ENCODE measurements at regions not wholly inside any gene's neighbourhood (a gene's known extent, or its start where the extent isn't known, plus 50 kb on each side); places are given as distances from the start of the nearest gene placed in this dataset.

DNA sequence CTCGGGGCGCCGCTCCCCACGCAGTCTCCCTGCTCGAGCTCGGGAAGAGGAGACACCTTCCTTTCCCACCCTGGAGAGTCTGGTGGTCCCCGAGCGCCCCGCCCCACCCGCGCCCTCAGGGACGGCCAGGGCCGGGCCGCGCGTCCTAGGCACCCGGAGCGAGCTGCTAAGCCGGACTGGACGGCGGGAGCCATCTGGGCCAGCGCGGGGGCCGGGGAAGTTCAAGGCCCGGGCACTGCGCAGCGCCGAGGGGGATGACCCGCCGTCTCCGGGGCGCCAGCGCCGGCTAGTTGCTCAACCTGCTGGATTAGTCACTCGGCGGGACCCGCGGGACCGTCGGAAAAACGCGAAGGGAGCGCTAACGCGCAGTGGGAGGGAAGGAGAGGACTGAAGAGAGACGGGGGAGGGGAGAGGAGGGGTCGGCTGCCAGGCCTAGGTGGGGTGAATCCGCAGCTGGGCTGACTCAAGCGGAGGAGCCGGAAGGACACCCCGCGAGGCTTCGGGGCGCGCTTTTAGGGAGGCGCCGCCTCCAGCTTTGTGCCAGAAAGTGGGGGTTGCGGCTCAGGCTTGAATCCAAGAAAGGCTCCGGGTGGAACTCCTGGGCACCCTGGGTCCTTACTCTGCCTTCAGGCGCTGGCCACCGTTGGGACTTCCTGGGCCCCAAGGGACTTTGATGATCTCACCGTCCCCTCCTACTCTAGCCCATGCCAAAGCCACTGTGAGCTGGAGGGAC, 75.7 kb upstream of the FOXP4 start:
- DNase-seq (ENCODE audit: low read depth in 1 of 2, low spot score in 1 of 2): no peak

DNA sequence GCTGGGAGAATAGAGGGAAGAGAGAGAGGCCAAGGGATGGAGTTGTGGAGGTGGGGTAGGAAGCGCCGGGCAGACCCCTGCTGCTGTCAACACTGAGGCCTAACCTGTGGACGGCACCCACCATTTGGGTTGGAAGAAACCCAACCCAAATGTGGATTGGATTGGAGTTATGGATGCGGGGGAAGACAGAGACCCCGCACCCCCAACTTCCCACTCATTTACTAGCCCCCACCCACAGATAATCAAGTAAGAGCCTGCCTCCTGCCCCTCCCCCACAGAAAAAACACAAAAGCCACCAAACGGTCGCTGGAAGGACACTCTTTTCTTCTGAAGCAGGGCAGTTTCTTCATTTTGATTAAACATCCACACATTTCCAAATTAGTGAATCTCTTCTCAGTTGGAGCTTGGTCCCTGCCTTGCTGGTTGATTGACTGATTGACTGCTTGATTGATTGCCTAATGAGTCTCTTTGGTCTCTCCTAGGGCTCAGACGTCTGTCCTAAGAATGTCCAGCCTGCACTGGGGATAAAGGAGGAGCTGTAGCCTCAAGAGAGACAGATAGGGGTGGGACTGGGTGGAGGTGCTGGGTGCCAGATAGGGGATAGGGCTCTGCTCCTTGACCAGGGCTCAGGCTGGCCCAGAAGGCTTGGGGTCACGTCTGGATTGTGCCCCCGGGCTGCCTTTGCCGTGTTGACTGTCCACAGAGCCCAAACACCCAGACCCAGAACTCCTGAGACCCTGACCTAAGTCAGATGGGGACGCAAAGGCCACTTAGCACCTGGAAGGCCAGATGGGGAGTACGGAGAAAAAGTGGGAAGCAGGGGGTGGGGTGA, 74.9 kb upstream of the FOXP4 start:
- no peak for DNase-seq (ENCODE audit: low read depth in 1 of 2, low spot score in 1 of 2)

DNA sequence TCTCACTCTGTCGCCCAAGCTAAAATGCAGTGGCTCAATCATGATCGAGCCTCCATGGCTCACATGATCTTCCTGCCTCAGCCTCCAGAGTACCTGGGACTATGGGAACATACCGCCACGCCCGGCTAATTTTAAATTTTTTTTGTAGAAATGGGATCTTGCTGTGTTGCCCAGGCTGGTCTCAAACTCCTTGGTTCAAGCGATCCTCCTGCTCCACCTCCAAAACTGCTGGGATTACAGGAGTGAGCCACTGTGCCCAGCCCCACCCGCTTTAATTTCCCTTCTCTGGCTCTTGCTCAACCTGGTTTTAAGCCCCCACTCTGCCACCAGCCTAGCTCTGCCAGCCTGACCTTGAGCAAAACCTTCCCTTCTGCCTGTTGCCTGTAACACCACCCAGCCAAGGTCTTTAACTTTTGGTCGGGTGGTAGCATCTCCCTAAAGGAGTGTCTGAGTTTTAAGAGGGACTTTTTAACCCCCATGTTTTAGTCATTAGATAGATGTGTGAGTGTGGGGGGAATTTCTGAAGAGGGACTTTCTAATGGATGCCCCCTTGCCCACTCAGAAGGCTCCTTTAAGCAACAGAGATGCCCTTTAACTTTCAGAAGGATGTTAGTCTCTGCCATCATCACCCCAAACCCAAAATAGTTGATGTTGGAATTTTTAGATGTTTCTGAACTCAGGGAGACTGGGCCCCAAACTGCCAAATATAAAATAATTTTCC, 71.8 kb upstream of the FOXP4 start:
- DNase-seq (ENCODE audit: low read depth in 1 of 2, low spot score in 1 of 2): no peak

DNA sequence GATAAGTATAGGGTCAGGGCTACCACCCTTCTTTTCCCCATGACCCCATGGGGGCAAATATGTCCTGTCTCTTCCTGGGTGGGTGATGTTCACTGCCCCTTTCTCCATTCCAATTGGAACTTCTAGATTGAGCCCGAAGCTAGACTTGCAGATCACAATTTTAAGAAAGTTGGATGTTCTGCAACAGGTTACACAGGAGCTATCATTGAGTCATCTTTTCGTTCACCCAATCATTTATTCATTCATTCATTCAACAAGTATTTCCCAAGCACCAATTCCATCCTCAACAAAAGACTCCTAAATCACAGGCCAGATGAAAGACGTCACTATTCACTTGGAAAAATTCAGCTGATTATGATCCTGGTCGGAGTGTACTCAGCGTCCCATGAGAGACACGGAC, 71.0 kb upstream of the FOXP4 start:
- DNase-seq (ENCODE audit: low read depth in 1 of 2, low spot score in 1 of 2): no peak

DNA sequence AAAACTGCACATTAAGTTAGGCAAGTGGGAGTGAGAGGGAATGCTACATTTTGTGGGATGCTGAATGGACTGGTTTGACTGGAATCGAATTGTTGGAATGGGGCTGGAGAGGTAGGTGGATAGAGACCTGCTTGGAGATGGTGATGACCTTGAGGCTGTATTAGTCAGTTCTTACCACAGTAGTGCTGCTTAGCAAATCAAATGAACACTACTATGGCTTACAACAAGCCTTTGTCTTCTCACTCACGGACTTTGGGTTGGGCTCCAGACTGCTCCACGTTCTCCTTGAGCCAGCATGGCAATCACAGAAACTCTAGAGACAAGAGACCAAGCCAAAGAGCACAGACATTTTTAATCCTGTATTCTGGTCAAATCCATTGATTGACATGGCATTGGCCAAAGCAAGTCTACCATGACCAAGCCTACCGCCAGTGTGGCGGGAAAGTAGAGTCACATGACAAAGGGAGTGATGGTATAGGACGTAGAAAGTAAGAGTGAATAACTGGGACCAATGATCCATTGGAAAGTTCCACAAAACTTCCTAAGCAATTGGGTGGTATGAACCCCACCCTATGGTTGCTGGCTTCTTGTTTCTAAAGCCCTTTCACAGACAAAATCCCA, 70.3 kb upstream of the FOXP4 start:
- no peak for DNase-seq (ENCODE audit: low read depth in 1 of 2, low spot score in 1 of 2)

DNA sequence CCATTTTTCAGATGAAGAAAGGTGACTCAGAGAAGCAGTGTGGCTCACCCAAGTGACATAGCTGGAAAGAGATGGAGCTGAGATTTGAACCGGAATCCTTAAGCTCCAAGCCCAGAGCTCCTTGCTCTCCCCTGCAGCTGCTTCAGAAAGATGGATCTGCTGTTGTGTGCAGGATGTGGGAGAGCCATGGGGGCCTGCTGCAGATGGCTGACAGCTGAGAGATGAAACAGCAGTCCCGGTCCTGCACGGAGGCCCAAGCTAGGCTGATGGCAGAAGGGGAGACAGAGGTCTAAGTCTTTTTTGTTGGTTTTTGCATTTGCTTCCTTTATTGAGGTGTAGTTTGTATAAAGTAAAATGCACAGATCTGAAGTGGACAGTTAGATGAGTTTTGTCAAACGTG, 69.8 kb upstream of the FOXP4 start:
- no peak for DNase-seq (ENCODE audit: low read depth in 1 of 2, low spot score in 1 of 2)

DNA sequence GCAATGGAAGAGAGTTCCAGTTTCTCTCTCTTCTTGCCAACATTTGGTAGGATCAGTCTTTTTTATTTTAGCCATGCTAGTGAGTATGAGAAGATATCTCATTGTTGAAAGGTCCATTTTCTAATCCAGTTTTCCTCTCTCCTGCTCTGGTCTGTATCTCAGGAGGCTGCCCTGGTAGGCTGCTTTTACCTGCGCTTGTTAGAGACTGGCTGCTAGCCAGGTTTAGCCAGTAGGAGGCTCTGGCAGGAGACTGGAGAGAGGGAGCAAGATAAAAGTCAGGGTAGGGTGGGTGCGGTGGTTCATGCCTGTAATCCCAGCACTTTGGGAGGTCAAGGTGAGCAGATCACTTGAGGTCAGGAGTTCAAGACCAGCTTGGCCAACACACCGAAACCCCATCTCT, 68.6 kb upstream of the FOXP4 start:
- no peak for DNase-seq (ENCODE audit: low read depth in 1 of 2, low spot score in 1 of 2)

DNA sequence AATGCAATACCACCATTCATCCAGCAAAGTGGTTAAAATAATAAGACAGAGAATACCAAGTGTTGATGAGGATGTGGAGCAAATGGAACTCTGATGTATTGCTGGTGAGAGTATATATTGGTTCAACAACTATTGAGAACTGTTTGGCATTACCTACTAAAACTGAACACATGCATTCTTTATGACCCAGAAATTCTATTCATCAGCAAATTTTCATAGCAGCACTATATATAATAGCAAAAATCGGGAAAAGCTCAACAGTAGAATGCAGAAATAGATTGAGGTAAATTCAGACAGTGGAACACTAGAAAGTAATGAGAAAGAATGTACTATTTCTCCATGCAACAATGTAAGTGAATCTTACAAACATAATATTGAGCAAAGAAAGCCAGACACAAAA, 62.2 kb upstream of the FOXP4 start:
- no peak for DNase-seq (ENCODE audit: low read depth in 1 of 2, low spot score in 1 of 2)

DNA sequence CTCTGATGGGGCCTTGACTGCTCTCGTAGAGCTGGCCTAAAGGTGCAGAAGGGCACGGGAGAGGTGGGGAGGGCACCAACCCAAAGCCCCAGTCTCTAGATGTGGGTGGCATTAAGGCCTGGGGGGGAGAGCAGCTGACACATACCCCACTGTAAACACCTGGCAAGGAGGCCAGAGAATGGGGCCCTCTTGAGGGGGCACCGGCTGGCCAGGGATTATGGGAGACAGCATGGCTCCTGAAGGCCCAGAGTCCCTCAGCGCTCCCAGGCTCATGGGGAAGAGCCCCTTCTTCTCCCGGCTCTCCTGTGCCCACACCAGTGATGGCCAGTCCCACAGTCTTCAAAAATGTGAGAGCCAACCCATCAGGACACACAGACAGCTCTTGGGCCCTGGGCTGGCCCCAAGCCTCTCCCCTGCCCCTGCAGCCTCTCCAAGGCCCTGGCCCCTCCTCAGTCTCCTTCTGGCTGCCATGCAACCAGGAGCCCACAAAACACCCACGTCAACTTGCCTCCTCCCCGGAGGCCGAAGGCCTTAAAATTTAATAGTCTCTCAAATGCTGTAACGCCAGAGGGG, 58.2 kb upstream of the FOXP4 start:
- no peak for DNase-seq (ENCODE audit: low read depth in 1 of 2, low spot score in 1 of 2)

DNA sequence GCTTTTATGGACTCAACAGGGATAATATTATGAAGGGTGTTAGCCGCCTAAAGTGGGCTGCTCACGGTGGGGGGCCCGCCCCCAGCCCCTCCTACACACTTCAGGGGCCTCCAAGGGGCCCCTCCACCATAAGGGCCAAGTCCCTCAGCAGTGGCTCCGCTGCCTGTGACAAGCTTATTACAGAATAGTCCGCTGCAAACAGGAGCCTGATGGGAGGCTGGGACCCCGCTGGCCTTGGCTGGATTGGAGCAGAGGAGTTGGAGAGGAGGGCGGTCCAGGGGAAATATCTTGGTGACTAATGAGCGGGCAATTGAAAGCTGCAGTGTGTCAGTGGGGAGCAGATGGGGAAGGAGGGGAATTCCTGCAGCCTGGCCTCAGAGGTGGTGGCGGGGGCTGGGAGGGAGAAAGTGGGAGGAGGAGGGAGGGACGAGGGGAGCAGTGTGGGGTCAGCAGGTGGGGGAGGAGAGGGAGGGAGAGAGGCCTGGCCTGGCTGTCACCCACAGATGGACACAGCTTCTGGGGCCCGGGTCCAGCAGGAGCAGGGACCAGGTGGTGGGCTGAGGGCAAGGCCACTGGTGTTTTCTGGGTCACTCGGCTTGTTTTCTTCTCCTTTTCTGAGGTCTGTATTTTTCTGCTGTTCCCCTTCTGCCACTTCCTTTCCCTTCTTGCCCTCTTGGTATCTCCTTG, 57.6 kb upstream of the FOXP4 start:
- DNase-seq (ENCODE audit: low read depth in 1 of 2, low spot score in 1 of 2): no peak

DNA sequence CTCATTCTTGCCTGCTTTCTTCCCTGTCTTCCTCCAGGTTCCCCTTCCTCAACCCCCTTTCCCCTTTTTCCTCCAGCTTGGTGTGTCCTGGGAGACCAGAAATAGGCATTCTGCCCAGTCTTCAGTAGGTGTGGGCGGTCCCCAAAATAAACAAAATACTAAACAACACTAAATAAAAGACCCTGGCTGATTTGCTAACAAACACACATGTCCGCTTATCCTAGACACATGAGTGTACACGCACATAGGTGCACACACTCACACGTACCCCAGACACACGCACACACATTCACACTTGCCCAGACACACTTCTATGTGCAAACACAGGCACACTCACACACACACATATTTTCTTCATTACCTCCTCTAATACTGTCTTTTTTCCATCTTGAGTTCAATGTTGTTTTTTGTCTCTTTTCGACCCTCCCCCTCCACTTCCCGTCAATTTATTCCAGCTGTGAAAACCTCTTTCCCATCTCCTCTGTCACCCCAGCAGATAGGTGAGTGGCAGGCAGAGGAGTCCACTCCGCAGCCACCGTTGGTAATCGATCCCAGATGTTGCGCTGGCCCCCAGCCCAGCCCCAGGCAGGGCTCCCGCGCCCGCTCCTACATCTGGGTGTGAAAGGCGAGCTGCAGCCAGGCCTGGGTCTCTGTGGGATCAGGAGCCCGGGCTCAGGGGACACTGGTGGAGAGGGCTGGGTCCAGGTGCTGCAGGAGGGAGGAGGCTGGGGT, 56.9 kb upstream of the FOXP4 start:
- DNase-seq (ENCODE audit: low read depth in 1 of 2, low spot score in 1 of 2): no peak

DNA sequence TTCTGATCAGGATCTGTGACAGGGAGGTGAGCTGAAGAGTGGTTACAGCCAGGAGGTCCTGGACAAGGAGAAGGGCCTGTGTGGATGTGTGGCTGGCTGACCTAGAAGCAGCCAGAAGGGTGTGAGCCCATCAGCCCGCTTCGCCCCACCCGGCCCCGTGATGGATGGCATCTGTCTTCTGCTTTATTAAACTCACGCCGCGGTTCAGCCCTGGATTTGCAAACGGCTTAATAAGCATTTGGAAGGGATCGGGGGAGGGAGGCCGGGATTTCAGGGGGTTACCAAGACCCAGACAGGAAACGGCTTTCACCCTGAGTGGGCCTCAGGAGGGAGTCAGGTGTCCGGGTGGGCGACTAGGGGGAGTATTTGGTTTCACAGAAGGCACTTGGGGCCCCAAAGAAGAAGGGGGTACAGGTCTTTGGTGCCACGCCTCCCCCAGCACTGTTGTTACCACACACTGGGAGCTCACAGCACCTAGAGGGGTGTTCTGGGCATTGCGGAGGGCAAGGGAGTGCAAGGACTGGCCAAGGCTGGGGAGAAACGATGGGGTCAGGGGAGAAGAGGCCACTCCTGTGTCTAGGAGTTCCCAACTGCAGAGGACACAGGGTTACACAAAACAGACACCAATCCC, 53.8 kb upstream of the FOXP4 start:
- DNase-seq (ENCODE audit: low read depth in 1 of 2, low spot score in 1 of 2): no peak

DNA sequence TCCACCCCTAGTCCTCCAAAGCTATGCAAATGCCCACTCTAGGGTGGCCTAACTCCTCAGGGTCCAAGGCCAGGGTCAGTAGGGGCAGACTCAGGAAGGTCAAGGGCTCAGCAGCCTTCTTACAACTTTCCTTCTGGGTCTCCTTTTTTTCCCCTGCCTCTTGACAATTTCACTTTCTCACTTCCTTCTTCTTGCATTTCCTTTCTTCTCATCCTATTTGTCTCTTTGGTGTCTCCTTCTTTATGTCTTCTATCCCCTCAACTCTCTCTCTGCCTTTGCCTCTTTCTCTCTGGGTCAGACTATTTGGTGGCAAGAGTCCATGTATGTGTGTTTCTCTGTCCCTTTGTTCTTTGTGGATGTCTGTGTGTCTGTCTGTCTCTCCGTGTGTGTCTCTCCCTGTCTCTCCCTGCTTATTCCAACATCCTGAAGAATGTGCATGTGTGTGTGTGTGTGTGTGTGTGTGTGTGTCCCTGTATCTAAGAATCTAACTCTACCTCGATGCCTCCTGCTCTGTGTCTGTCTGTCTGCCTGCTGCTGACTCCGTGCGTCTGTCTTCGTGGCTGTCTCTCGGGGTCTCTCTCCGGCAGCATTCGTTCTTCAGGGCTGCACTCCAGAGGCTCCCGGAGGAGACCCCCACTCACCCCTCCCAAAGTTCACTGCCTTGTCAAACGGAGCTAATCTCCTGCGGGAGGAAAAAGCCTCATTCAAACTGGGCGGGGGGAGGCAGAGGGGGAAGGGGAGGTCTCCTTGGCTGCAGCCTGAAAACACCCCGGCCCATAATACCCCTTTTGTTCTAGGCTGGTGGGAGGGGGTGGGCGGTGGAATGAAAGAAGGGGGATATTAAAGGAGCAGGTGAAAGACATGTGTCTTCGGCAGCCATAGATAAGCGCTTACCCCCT, 51.7 kb upstream of the FOXP4 start:
- DNase-seq (ENCODE audit: low read depth in 1 of 2, low spot score in 1 of 2): no peak
